DND-41 (cell line): ENCODE measurements at regions not wholly inside any gene's neighbourhood (a gene's known extent, or its start where the extent isn't known, plus 50 kb on each side); places are given as distances from the start of the nearest gene placed in this dataset.

Experiments
- ATAC-seq: fragments of 200-7000 bp; cut with Tn5 transposase; 3 replicates; pipeline ENCODE4 v1.9.1; 2021; ENCODE audit warnings: low read depth; ENCODE audit not compliant: insufficient read depth
- DNase-seq: peaks from one replicate; pipeline ENCODE4 v3.0.0-alpha.2; 2020
- H2AFZ ChIP-seq: 2 replicates; pipeline ENCODE4 v1.6.0; 2012; ENCODE audit warnings: low read depth, low read length
- H3K27ac ChIP-seq: 2 replicates; pipeline ENCODE4 v1.5.1; 2012; ENCODE audit warnings: low read length, inconsistent platforms
- H3K27me3 ChIP-seq: fragments of 200-600 bp; sonication (generic); 2 replicates; pipeline ENCODE4 v1.6.0; 2012; ENCODE audit warnings: low read length, mild to moderate bottlenecking, inconsistent platforms; ENCODE audit not compliant: insufficient read depth, poor library complexity
- H3K36me3 ChIP-seq: 2 replicates; pipeline ENCODE4 v1.5.1; 2012; ENCODE audit warnings: low read length, inconsistent platforms; ENCODE audit not compliant: insufficient read depth
- H3K4me1 ChIP-seq: 2 replicates; pipeline ENCODE4 v1.5.1; 2012; ENCODE audit warnings: mild to moderate bottlenecking, low read length; ENCODE audit not compliant: insufficient read depth
- H3K4me2 ChIP-seq: 2 replicates; pipeline ENCODE4 v1.6.0; 2012; ENCODE audit warnings: mild to moderate bottlenecking, moderate library complexity, low read length, inconsistent platforms; ENCODE audit not compliant: insufficient read depth
- H3K4me3 ChIP-seq, 2 experiments: fragments of 200-600 bp in 1 of 2; shearing (Covaris generic) in 1 of 2; 2 replicates each; pipeline ENCODE4 v1.5.1; 2012 to 2016; ENCODE audit warnings: inconsistent platforms in 2 of 2, low read length in 2 of 2, mild to moderate bottlenecking in 2 of 2, low read depth in 1 of 2, moderate library complexity in 1 of 2
- H3K79me2 ChIP-seq: 2 replicates; pipeline ENCODE4 v1.6.0; 2012; ENCODE audit warnings: low read length, inconsistent platforms; ENCODE audit not compliant: insufficient read depth
- H3K9ac ChIP-seq: 2 replicates; pipeline ENCODE4 v1.6.0; 2012; ENCODE audit warnings: low read depth, mild to moderate bottlenecking, inconsistent platforms, low read length, moderate library complexity
- H3K9me3 ChIP-seq: 2 replicates; pipeline ENCODE4 v1.5.1; 2012; ENCODE audit warnings: low read length, moderate library complexity, mild to moderate bottlenecking, inconsistent platforms; ENCODE audit not compliant: insufficient read depth, severe bottlenecking
- H4K20me1 ChIP-seq: 2 replicates; pipeline ENCODE4 v1.6.0; 2012; ENCODE audit warnings: low read length; ENCODE audit not compliant: insufficient read depth
- CTCF ChIP-seq: IDR thresholded peaks from 2 replicates; pipeline ENCODE4 v1.5.1; 2012; ENCODE audit warnings: borderline replicate concordance, low read length, moderate library complexity, mild to moderate bottlenecking; ENCODE audit not compliant: poor library complexity, severe bottlenecking; ENCODE audit errors: extremely low read depth
- EZH2 ChIP-seq: IDR thresholded peaks from 3 replicates; pipeline ENCODE4 v1.6.1; 2012; ENCODE audit warnings: borderline replicate concordance, low read depth, mild to moderate bottlenecking, moderate library complexity, low read length, inconsistent platforms; ENCODE audit not compliant: severe bottlenecking

- no peaks in the 10 kb centered on the region for H3K79me2 ChIP-seq
- H3K27me3 ChIP-seq = no peaks in the 10 kb centered on the region
- H2AFZ ChIP-seq = no peak overlapping the region
- no peaks in the 10 kb centered on the region for H3K36me3 ChIP-seq
- no peaks in the 10 kb centered on the region for H4K20me1 ChIP-seq
- H3K4me2 ChIP-seq = no peak overlapping the region
- TF ChIP-seq EZH2 (no peak), CTCF (no peak)
- H3K4me3 ChIP-seq = no peak overlapping the region
- DNase-seq (no peak), ATAC-seq (no peak)
- H3K4me1 ChIP-seq = peaks cover 48% of the 10 kb centered on the region
- H3K9ac ChIP-seq = no peak overlapping the region
- no peaks in the 10 kb centered on the region for H3K9me3 ChIP-seq
- H3K27ac ChIP-seq = no peak overlapping the region
Observed at GRCh38 chr12:98401427-98401826, 114.0 kb upstream of the TMPO start.

DNA sequence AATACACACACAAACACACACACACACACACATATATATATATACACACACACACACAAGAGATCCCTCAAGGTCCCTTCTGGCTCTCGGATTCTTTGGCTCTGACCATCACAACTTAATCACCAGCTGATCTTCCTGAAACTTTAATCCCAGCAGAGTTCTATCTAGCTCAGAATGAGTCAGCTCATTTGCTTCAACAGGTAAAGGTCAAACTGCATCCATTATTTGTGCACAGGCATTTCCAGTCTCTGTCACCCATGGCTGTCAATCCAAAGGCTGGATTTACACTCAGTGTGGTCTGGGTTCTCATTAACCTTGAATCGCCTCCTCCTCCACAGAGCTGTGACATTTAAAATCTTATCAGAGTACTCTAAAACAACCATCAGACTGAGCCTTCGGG is 113.3 kb upstream of the TMPO start:
- no peak overlapping the region for H3K9ac ChIP-seq
- H3K36me3 ChIP-seq = no peaks in the 10 kb centered on the region
- no peak overlapping the region for H3K4me3 ChIP-seq
- H3K27ac ChIP-seq = no peak overlapping the region
- H3K4me1 ChIP-seq = peaks cover 42% of the 10 kb centered on the region
- H4K20me1 ChIP-seq = no peaks in the 10 kb centered on the region
- DNase-seq (no peak), ATAC-seq (no peak)
- H2AFZ ChIP-seq = no peak overlapping the region
- H3K4me2 ChIP-seq = no peak overlapping the region
- no peaks in the 10 kb centered on the region for H3K79me2 ChIP-seq
- no peaks in the 10 kb centered on the region for H3K27me3 ChIP-seq
- TF ChIP-seq CTCF (no peak), EZH2 (no peak)
- no peaks in the 10 kb centered on the region for H3K9me3 ChIP-seq

DNA sequence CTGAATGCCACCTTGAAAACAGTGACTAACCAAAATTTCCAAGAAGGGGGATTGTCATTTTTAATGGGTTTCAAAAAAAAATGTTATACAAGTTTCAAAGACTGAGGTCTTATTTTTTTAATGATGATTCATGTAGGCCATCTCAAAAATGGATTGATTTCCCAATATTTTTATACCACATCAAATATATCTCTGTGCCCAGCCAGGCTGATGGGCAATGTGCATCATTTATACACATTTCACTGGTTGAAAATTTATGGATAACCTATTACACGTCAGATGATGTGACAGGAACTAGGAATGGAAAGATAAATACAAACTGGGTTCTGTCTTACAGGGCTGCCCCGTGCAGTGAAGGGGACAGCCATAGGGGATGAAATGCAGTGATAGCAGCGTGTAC is 112.7 kb upstream of the TMPO start:
- Histone ChIP-seq H3K4me3 (no peak overlapping the region), H3K27ac (no peak overlapping the region), H3K27me3 (no peaks in the 10 kb centered on the region), H3K9ac (no peak overlapping the region), H3K79me2 (no peaks in the 10 kb centered on the region), H3K36me3 (no peaks in the 10 kb centered on the region), H3K4me2 (no peak overlapping the region), H3K4me1 (peaks cover 36% of the 10 kb centered on the region), H4K20me1 (no peaks in the 10 kb centered on the region), H2AFZ (no peak overlapping the region), H3K9me3 (peaks cover 3% of the 10 kb centered on the region)
- TF ChIP-seq CTCF (no peak), EZH2 (no peak)
- ATAC-seq = no peak
- DNase-seq = no peak

DNA sequence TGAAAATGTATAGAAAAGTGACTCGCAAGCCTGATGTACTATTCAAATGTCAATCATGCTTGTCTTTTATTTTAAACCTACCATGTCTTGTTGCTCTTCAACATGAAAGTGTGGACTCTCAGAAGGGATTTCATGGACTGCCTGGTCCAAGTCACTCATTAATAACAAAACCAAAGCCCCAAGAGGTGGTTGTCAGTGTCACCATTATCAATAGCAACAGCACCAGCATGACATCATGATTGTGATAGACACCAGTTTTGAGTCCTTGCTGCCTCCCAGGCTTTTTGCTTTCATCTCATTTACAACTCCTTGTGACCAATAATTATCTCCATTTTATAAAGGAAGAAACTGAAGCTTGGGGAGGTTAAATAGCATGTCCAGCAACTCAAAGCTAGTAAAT is 112.0 kb upstream of the TMPO start:
- H2AFZ ChIP-seq = no peak overlapping the region
- H3K9me3 ChIP-seq = peaks cover 3% of the 10 kb centered on the region
- no peak overlapping the region for H3K4me3 ChIP-seq
- TF ChIP-seq EZH2 = no peak
- no peak for TF ChIP-seq CTCF
- ATAC-seq = no peak
- H3K4me1 ChIP-seq = peaks cover 32% of the 10 kb centered on the region
- H3K36me3 ChIP-seq = no peaks in the 10 kb centered on the region
- H3K27ac ChIP-seq = no peak overlapping the region
- no peak overlapping the region for H3K4me2 ChIP-seq
- no peaks in the 10 kb centered on the region for H4K20me1 ChIP-seq
- H3K79me2 ChIP-seq = no peaks in the 10 kb centered on the region
- no peak for DNase-seq
- H3K27me3 ChIP-seq = no peaks in the 10 kb centered on the region
- no peak overlapping the region for H3K9ac ChIP-seq
